Renal pelvis (tissue), 1 donor: ENCODE measurements at regions not wholly inside any gene's neighbourhood (a gene's known extent, or its start where the extent isn't known, plus 50 kb on each side); places are given as distances from the start of the nearest gene placed in this dataset.

ENCODE experiments used
- DNase-seq: peaks from one replicate; pipeline ENCODE4 v3.0.0-alpha.2; 2013

DNA sequence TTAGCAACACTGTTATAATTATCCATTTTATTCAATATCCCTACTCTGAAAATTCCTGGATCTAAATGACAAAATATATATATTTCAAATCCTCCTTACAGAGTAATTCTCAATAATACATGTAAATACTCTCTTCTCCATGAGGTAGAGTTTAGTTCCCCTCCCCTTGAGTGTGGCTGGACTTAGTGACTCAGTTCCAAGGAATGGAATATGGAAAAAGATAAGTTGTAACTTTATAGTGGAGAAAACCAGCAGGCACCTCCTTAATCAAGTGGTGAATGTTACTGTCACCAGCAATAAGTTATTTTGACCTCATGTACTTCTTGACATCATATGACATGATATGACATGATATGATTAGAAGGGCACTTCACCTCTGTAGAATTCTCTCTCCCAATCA is 302.0 kb downstream of the RAB28 start:
- DNase-seq, result no peak

DNA sequence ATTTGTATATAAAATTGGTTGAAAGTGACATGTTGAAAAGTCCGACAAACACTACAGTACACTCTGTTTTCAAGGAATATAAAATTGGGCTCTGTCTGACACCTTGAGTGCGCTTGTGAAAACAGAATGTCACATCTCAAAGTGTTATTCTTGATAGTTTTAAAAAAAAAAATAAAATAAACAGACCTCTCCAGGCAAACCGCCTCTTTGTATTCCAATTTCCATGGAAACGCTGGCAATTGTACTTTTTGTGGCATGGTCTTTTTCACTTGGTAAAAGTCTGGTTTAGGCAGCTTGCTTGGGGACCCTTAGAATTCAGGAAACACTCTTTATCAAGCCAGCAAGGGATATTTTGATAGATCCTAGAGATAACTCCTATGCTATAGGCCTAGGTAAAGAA is 302.5 kb downstream of the RAB28 start:
- DNase-seq, result no peak

DNA sequence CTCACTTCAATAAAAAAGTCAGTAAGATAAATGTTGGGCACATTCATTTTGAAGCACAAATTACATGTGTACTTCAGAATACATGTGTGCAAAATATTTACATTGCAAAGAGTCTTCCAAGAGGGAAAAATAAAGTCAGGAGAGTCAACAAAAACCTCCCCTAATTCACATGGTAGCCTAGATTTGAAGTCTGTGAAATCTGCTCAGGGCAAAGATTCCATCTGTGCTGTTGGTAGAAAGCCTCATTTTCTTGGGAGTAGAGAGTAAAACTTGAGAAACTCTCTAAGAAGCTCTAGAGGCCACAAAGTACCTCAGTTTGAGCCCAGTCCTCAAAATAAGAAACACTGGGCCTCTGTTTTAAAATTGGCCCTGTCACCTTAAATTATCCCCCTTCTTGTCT is 303.4 kb downstream of the RAB28 start:
- no peak for DNase-seq

DNA sequence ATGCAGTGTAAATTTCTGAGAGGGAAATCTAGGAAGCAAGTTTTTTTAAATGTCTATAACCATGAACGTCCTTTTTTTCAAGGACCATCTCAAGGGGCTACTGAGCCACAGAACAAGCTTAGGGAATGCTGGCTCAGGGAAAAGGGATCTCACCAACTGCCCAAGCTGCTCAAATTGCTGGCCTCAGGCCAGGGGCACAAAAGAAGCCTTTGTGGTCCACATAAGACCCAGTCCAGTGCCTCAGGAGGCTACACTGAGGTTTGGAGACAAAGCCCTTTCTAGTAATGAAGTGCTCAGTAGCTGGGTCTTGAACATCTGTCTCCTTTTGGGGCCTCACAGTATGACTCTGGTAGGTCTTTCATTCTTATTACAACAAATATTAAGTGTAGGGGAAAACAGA is 305.5 kb downstream of the RAB28 start:
- DNase-seq, result no peak

DNA sequence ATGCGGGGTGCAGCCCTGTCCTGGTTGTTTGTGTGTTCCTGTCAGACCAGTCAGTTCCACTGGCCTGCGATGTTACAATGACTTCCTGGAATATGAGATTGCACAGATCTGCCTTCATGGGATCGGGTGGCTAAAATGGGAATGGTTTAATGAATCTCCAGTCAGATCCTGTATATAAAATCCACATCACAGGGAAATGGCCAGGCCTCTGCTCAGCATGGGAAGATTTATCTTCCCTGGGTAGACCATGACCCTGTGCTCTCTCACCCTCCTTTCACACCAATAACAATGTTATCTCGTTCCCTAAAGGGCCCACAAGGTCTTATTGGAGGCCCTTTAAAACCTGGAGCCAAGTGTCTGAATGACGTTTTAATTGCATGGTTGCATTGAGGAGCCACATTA is 307.4 kb downstream of the RAB28 start:
- peak; percentile 49 for DNase-seq

DNA sequence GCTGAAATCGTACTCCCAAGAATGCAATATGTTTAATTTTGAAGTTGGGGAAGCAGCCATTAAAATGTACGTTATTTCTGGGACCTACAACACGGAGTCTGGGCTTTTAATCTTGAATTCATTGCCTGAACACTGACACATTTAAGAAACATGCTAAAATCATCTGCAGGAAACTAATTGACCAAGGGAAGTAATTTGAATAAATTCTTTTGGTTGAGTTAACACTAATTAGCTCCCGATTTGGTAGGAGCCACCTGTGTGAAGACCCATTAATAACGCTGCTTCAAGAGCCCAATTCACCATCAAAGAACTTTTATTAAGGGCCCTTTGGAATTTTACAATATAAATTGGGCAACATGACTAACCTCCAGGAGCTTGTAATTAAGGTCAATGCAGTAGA is 309.2 kb downstream of the RAB28 start:
- no peak for DNase-seq

DNA sequence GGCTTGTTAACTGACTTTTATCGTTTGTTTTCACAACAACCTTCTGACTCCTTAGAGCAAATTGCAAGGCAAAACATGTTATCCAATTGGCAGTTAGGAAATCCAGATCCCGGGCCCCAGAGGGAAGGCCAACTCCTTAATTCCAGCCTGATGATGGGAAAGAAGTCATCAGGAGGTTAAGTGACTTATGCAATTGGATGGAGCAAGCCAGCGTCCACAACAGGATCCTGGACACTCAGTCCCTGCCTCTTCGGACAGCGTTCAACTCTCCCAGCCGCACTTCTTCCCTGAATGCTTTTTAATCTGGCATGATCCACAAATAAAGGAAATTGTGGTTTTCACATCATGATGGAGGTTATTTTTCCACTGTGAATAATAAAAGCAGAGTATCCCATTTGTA is 310.1 kb downstream of the RAB28 start:
- no peak for DNase-seq

DNA sequence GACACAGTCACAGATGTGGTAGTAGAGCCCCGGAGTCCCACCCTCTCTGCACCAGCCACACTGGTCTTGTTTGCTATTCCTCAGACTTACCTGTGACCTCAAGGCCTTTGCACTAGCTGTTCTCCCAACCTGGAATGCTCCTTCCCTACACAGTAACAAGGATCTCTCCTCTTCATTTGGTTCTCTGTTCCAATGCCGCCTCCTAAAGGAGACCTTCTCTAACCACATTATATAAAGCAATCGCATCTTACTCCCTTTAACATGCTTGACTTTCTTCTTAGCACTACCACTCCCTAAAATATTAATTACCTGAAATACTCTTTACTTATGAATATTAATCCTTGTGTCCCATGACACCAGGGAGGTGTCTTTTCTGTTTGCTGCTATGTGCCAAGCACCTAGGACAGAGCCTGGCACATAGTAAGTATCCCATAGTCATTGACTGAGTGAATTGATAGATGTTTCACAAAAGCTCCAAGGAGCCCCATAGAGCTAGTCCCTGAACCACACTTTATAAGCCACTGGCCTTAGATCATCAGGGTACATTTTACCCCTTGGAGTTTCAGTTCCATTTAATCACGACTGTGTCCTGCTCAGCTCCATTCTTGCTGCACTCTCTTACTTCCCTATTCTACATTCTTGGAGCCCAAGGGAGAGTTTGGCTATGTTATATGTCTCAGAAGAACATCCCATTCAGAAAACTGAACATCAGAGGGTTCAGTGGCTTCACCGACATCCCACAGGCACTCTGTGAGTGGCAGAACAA is 312.7 kb downstream of the RAB28 start:
- no peak for DNase-seq

DNA sequence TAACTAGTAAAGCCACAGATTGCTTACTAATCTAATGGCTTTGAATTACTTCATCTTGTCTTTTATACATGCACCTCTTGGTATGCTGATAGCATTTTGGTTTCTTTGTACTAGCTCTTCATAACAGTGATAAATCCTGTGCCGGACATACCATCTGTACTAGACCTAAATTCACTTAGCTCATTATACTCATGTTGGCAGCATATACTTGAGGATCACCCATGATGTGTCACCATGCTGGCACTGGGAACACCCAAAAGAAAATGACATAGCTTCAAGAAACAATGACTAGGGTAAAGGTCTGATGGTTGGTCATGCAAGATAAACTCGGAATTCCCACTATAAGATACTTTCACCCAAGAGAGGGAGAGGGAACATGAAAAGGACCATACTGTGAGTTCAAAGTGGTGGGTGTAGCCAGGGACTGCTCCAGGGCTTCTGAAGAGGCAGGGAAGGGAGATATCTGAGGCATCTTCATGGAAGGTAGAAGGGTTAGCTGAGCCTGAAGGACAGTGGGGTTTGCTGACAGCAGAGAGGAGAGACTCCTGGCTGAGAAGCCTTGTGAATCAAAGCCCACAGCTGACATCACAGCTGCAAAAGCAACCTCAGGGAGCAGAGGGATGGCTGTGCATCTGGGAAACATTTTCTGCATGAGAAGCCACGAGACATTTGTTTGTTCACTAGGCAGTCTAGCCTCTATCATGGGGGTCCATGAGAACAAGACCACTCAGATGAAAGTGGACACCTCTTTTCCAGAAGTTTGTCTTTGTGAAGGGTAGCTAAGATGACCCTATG is 314.2 kb downstream of the RAB28 start:
- no peak for DNase-seq

DNA sequence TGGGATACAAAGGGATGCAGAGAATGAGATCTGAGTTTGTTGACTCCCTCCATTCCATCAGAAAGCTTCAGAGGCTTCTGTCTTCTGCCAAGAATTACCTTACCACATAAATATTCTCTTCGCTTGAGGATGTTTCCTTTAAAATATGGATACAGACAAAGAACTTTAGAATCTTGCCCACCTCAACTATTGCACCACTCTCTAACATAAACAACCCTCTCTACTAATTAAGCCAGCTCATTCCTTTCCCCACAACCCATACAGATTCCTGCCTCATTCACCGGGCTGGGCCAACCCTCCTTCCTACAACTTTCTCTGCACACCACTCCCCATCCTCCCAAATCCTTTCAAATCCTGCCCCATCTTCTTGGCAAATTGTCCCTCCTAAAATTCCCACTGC is 315.8 kb downstream of the RAB28 start:
- DNase-seq, result no peak

DNA sequence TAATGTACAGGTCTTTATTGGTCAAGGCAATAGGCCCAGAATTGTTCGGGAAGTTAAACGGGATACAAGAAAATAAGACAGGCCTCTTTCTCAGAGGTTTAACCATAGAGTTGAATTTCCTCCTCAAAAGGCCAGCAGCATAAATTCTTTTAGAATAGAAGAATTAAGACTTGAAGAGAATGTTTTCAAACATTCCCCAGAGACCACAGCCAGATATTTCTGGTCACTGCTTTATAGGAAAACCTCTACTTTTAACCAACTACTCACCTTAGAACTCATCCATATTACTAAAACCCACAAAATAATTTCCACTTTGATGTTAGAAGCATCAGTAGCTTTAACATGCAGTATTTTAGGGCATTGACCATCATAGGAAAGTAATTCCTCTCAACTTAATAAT is 317.9 kb downstream of the RAB28 start:
- DNase-seq, result no peak

DNA sequence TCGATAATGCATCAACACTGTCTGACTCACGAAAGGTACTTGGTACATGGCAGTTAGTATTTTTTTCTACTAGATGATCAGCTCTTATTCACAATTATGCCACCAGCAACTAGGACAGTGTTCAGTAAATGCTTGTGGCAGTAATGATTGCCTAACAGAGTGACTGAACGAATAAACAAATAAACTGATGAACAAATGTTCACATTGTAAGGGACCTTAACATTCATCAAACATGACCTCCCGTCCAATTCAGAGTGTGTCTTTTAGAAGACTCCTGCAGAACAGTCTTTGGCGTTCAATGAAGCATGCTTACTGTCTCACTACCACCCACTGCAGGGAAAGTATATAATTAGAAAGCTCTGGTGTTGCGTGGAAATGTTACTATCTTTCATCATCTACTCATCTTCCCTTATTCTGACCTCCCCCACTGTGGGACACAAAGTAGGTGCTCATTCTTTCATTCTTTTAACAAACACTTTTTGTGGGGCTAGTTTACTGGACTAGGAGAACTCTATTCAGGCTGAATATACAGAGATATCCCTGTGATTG is 319.3 kb downstream of the RAB28 start:
- no peak for DNase-seq

DNA sequence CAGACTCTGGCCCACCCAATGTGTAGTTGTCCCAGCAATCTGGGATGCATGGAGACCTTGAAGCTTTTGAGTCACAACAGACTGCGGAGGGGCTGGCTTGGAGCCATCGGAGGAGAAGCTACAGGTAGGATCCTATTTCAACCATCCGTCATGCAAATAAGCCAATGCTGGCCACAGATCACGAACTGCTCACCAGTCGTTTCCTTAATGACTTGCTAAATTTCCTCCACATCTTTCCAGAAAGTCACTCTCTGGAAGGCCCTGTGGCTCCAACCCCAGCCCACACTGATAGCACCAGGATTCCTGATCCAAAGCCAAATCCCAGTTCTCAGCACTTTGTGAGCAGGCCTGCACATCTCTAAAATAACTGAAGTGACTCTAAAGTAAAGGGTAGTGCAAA is 321.3 kb downstream of the RAB28 start:
- DNase-seq, result no peak

DNA sequence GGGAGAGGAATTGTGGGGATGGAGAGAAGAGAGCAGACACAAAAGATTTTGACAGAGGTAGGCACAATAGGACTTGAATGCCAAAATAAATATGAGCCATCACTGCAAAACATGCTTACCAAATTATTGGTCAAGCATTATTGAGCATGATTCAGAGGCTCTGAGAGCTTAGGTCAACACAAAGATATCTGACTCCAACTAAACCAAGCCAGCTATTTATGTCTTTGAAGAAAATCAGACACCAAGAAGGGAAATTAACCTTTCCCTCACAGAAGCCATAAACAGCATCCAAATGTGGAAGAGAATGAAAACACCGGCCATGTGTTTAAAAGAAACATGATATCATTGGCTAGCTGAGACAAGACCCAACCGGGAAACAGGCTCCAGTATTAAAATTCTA is 323.2 kb downstream of the RAB28 start:
- peak; percentile 65 for DNase-seq

DNA sequence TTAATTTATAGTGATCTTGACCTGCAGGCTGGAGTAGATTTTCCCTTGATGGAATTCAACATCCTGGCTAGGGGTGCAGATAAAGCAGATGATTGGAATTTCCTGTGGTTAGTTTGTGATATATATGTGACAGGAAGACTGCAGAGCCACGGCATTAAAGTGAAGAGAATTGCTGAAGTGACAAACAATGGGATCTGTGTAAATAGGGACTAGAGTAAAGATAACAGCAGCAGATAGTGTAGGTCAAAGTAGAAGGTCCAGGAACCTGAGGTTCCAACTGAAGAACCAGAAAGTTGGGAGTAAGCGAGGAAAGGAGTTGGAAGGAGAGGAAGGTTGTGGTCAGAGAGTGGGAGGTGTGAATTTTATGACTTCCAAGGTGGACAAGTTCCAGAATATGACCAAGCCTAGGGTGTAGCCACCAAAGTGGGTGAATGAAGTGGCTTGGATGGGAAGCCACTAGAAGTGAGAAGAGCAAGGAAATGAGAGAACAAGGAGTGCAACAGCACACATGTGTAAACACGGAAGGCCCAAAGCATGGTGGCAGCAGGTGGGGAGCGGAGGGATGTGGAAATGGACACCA is 325.0 kb downstream of the RAB28 start:
- no peak for DNase-seq

DNA sequence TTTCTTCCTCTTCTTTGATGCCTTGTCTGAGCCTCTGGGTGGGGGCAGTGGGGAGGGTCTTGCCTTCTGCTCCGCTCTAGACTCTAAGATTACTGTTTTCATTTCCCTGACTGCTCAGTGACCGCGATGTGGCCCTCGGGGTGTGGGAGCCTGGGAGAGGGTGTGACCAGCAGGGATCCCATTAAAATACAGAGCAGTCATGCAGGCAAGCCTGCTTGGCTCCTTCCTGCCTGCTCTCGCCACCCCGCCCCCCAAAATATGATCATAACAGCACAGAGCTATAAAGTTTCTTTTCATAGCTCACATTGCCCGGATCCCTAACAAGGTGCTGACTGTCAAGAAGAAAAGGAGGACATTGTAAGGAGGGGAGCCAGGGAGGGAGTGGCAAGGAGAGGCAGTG is 332.9 kb downstream of the RAB28 start:
- DNase-seq, result no peak

DNA sequence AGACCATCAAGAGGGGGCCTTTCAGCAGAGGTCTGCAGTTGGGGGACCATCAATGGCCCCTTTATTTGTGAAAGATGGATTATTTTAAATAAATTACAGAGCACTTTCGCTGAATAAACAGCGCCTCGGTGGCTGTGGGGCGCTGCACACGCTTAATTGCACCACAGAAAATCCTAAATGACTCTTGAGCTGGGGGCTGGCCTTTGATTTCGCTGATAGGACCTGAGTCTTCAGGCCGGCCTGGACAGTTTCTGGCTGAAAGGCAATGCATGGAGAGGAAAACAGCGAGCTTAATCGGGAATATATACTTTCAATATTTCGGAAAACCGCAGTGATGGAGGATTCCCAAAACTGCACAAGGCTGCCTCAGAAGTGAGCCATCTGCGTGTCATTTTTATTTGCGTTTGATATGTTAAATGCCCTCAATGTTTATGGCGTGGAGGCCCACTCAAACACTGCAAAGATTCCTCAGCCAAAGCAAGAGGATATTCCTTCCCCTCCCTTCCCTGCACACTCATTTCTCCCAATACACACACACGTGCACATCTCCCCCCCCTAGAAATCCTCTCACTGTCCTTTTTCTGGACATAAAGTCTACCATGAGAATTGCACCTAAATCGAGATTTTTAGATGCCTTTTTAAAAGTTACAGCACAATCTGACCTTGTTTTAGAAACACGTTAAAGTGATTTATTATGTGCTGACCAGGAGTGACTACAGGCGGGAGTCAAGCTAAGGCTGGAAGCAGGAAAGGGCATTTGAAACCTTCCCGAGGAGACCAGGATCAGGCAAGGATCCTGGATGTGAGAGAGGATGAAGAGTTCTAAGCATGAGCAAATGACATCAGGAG is 340.7 kb downstream of the RAB28 start:
- DNase-seq, result no peak

DNA sequence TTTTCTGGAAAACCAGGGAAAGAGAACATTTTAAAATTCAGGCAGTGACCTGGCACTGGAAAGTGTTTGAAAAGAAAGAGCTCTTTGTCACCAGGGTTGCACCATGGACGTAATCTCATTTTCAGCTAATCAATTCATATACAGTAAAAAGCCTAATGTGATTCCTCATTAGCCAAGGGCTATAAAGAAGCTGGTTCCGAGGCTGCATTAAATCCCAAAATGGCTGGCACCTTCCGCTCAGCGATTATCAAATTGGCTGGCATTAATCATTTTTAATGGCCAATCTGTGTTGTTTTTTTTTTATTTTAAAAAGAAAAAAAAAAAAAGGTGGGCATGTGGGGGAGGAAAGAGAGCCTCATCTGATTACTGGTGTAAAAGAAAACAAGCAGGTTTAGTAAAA is 341.4 kb downstream of the RAB28 start:
- no peak for DNase-seq

DNA sequence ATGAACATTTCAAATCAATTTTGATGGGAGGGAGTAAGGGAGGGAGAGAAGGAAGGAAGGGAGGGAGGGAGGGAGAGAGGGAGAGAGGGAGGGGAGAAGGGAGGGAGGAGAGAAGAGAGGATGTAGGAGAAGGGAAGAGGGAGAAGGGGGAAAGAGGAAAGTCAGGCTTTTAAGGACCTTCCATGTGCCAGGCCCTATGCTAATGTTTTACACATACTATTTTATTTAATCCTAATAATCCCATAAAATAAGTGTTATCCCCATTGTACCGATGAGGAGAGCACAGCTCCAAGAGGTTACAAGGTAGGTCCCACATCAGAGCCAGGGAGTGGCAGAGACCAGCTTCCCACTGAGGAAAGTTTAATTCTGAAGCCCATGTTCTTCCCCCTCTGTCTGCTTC is 341.9 kb downstream of the RAB28 start:
- DNase-seq, result no peak

DNA sequence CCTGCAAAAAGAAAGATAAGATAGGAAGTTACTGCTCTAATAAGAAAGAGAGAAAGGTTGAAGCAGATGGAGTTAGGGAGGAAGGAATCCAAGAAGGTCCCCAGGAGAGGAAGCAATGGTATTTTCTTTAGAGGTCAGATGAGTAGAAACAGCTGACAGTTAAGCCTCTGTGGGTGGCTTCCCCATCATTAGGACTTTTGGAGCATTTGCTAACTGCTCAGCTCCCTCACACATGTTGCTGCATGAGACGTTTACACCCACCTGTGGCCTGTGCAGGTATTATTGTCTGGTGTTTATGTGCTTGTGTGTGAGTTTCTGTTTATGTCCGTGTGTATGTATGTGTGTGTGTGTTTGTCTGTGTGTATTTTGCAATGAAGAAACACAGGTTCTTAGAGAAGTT is 346.8 kb downstream of the RAB28 start:
- no peak for DNase-seq

DNA sequence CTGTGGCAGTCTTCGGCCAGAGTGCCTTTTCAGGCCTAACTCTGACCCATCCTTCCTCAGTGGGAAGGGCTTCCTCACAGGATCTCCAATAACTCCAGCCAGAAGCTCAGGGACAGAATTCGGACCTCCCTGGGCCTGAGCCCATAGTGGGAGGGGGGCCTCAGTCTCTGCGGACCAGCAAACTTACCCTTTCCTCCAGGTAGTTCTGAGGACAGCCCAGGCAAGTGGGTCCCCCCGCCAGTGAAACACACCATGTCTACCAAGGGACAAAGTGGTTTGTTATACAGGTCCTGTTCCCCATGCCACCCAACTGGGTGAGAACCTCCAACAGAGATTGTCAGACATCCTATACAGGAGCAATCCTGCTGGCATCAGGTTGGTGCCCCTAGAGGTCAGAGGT is 350.4 kb downstream of the RAB28 start:
- DNase-seq, result no peak

DNA sequence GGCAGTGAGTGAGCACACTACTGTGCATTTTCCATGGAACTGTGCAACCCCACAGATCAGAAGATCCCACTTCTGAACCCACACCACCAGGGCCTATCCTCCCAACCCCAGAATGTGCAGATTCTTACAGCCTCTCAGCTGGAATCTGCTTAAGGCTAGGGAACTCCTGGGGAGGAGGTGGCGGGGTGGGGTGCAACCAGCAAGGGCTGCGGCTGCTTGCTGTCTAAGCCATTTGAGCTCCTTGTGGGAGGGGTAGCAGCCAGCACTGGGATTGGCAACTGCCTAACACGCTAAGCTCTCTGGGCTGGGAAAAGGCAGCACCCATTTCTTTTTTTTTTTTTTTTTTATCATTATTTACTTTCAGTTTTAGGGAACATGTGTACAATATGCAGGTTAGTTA is 353.3 kb downstream of the RAB28 start:
- no peak for DNase-seq
